HG02623 (cell line): ENCODE measurements at regions not wholly inside any gene's neighbourhood (a gene's known extent, or its start where the extent isn't known, plus 50 kb on each side); places are given as distances from the start of the nearest gene placed in this dataset.

Experiments used
- ATAC-seq: cut with Tn5 transposase; IDR thresholded peaks from one replicate; pipeline ENCODE4 v1.9.1; 2021; ENCODE audit warnings: moderate library complexity; ENCODE audit not compliant: unreplicated experiment

GRCh38 chr16:85321509-85322271, 209.4 kb upstream of the CIBAR2 start:
- no peak for ATAC-seq

- ATAC-seq: no peak
Observed at GRCh38 chr16:85323230-85323960, 211.1 kb upstream of the CIBAR2 start.

- no peak for ATAC-seq
Observed at GRCh38 chr16:85323961-85324253, 211.6 kb upstream of the CIBAR2 start.

- no peak for ATAC-seq
Observed at GRCh38 chr16:85324488-85324887, 212.2 kb upstream of the CIBAR2 start.

GRCh38 chr16:85326113-85326793, 214.0 kb upstream of the CIBAR2 start:
- no peak for ATAC-seq

- no peak for ATAC-seq
Observed at GRCh38 chr16:85326794-85327181, 214.5 kb upstream of the CIBAR2 start.

- no peak for ATAC-seq
Observed at GRCh38 chr16:85327731-85328675, 215.7 kb upstream of the CIBAR2 start.

- ATAC-seq: no peak
Observed at GRCh38 chr16:85328676-85329058, 216.4 kb upstream of the CIBAR2 start.

GRCh38 chr16:85329059-85329812, 217.0 kb upstream of the CIBAR2 start:
- no peak for ATAC-seq

- no peak for ATAC-seq
Observed at GRCh38 chr16:85330006-85330693, 217.9 kb upstream of the CIBAR2 start.

- ATAC-seq: no peak
Observed at GRCh38 chr16:85330694-85331188, 218.5 kb upstream of the CIBAR2 start.

- ATAC-seq: no peak
Observed at GRCh38 chr16:85331688-85332087, 219.4 kb upstream of the CIBAR2 start.

GRCh38 chr16:85332175-85332574, 219.9 kb upstream of the CIBAR2 start:
- no peak for ATAC-seq

- ATAC-seq: no peak
Observed at GRCh38 chr16:85333337-85333736, 221.1 kb upstream of the CIBAR2 start.

- ATAC-seq: no peak
Observed at GRCh38 chr16:85333744-85334640, 221.7 kb upstream of the CIBAR2 start.

GRCh38 chr16:85334718-85335583, 222.7 kb upstream of the CIBAR2 start:
- ATAC-seq: no peak
